HEK293T (cell line): ENCODE measurements at regions not wholly inside any gene's neighbourhood (a gene's known extent, or its start where the extent isn't known, plus 50 kb on each side); places are given as distances from the start of the nearest gene placed in this dataset.
"Not testable (repeated sequence)": the region's sequence is repeated elsewhere in the genome, so short reads cannot be mapped to it uniquely, and the experiment has no call there.

ENCODE experiments used
- CTCF ChIA-PET: fragments of 350-600 bp; formaldehyde crosslinking; extraction: SDS; loops from one replicate; lab custom pipeline; 2021; ENCODE audit warnings: antibody characterized with exemption, inconsistent platforms; lab: Yijun Ruan, JAX
- POLR2A ChIA-PET: fragments of 350-600 bp; formaldehyde crosslinking; extraction: SDS; loops from one replicate; lab custom pipeline; 2020; ENCODE audit warnings: antibody characterized with exemption, inconsistent platforms; lab: Yijun Ruan, JAX
- DNase-seq: peaks from one replicate; pipeline ENCODE4 v3.0.0; 2012; ENCODE audit warnings: mixed read lengths; ENCODE audit errors: extremely low spot score
- ARNT ChIP-seq: fragments of 450-650 bp; IDR thresholded peaks from 2 replicates; pipeline ENCODE4 v1.6.1; 2017; ENCODE audit warnings: mild to moderate bottlenecking
- BHLHE40 ChIP-seq: fragments of 450-650 bp; IDR thresholded peaks from 2 replicates; pipeline ENCODE4 v1.6.1; 2016; ENCODE audit warnings: mild to moderate bottlenecking, moderate library complexity, borderline replicate concordance
- CTBP1 ChIP-seq: fragments of 450-650 bp; IDR thresholded peaks from 2 replicates; pipeline ENCODE4 v1.6.1; 2016; ENCODE audit warnings: borderline replicate concordance
- ELF4 ChIP-seq: fragments of 450-650 bp; IDR thresholded peaks from 2 replicates; pipeline ENCODE4 v1.6.1; 2017; ENCODE audit warnings: antibody characterized with exemption
- FOXA1 ChIP-seq: fragments of 450-650 bp; IDR thresholded peaks from 2 replicates; pipeline ENCODE4 v1.6.1; 2016; ENCODE audit warnings: mild to moderate bottlenecking
- FOXK2 ChIP-seq: fragments of 450-650 bp; IDR thresholded peaks from 2 replicates; pipeline ENCODE4 v1.6.1; 2016; ENCODE audit warnings: mild to moderate bottlenecking
- FOXM1 ChIP-seq: fragments of 450-650 bp; IDR thresholded peaks from 2 replicates; pipeline ENCODE4 v1.6.1; 2017; ENCODE audit warnings: mild to moderate bottlenecking, borderline replicate concordance
- HDGF ChIP-seq: fragments of 450-650 bp; IDR thresholded peaks from 2 replicates; pipeline ENCODE4 v1.6.1; 2017; ENCODE audit warnings: antibody characterized with exemption, borderline replicate concordance
- L3MBTL2 ChIP-seq: fragments of 450-650 bp; conservative IDR thresholded peaks from 2 replicates; pipeline ENCODE4 v1.6.1; 2016; ENCODE audit warnings: mild to moderate bottlenecking
- LEF1 ChIP-seq: fragments of 450-650 bp; IDR thresholded peaks from 2 replicates; pipeline ENCODE4 v1.6.1; 2017; ENCODE audit warnings: mild to moderate bottlenecking, borderline replicate concordance
- NFRKB ChIP-seq: fragments of 450-650 bp; IDR thresholded peaks from 2 replicates; pipeline ENCODE4 v1.6.1; 2016; ENCODE audit warnings: mild to moderate bottlenecking, moderate library complexity
- SP1 ChIP-seq: fragments of 450-650 bp; IDR thresholded peaks from 2 replicates; pipeline ENCODE4 v1.6.1; 2017
- SUZ12 ChIP-seq: fragments of 450-650 bp; IDR thresholded peaks from 2 replicates; pipeline ENCODE4 v1.6.1; 2016; ENCODE audit warnings: mild to moderate bottlenecking
- TARDBP ChIP-seq: fragments of 450-650 bp; IDR thresholded peaks from 2 replicates; pipeline ENCODE4 v1.6.1; 2016
- ZNF384 ChIP-seq: fragments of 450-650 bp; IDR thresholded peaks from 2 replicates; pipeline ENCODE4 v1.6.1; 2016
- TF ChIP-seq, protein P1 (sequence below): fragments of 450-650 bp; IDR thresholded peaks from 2 replicates; pipeline ENCODE4 v1.6.1; 2016

DNA sequence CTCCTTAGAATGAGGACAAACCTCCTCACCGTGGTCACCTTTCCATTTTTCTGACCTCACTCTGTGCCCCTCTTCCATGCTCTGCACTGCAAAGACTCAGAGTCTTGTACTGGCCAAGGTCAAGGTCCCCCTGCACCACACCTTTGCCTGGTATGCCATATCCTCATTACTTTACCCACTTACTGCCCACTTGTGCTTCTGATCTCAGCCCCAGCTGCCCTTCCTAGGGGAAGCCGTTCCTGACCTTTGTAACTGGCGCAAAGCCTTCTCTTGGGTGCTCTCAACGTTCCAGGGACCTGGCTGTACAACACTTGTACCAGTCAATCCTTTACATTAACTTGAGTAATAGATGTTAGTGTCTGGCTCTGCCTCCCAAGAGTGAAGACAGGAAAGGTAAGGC lies 256.0 kb downstream of the SV2B start:
- DNase-seq, result no peak
- POLR2A ChIA-PET, result no interaction called here
- no peak for TF ChIP-seq NFRKB
- no peak for TF ChIP-seq SUZ12
- no peak for TF ChIP-seq FOXK2
- no peak for TF ChIP-seq FOXA1
- TF ChIP-seq FOXM1, result no peak
- TF ChIP-seq, protein P1, sequence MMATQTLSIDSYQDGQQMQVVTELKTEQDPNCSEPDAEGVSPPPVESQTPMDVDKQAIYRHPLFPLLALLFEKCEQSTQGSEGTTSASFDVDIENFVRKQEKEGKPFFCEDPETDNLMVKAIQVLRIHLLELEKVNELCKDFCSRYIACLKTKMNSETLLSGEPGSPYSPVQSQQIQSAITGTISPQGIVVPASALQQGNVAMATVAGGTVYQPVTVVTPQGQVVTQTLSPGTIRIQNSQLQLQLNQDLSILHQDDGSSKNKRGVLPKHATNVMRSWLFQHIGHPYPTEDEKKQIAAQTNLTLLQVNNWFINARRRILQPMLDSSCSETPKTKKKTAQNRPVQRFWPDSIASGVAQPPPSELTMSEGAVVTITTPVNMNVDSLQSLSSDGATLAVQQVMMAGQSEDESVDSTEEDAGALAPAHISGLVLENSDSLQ, result no peak
- TF ChIP-seq HDGF, result no peak
- TF ChIP-seq ELF4, result no peak
- no peak for TF ChIP-seq CTBP1
- TF ChIP-seq SP1, result no peak
- CTCF ChIA-PET, result no interaction called here

DNA sequence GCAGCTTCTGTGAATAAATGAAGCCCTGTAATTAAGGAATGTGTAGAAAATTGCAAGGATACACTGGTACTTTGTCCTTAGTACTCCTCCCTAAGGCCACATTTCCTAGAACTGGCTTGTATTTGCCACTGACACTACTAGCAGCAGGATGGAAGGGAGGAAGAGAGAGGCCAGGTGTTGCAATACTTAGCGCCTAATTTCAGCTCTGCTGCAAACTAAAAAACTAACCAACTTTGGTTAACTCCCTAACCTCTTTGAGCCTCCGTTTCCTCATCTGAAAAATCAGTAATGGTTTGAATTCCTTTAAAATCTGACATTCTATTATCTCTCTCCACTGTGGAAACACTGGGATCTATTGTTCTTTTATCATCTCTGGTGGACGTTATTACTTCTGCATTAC lies 257.0 kb downstream of the SV2B start:
- ChIA-PET POLR2A (no interaction called here), CTCF (no interaction called here)
- DNase-seq, result no peak
- no peak for TF ChIP-seq ZNF384
- no peak for TF ChIP-seq ELF4

DNA sequence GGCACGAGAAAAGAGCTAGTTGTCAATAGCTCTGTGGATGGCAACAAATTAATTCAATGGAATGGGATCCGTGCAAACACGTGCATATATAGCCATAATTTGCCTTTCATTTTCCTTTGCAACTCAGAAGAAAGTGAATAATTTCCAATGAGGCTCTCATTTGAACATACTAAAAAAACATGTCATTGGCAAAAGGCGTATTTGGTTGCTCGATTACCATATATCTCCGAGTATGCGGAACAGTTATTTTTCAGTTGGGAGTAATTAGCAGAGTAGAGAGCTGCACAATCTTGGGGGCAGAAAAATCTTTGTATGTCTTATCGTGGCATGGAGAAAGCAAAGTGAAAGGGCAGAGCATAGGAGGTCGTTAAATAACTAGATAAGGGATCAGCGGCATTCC lies 257.4 kb downstream of the SV2B start:
- CTCF ChIA-PET, result no interaction called here
- POLR2A ChIA-PET, result no interaction called here
- TF ChIP-seq SP1 (no peak), ZNF384 (no peak), TARDBP (no peak), SUZ12 (no peak), FOXM1 (no peak), HDGF (no peak), BHLHE40 (no peak), FOXK2 (no peak), LEF1 (no peak), CTBP1 (no peak), FOXA1 (no peak), ARNT (no peak), L3MBTL2 (no peak), ELF4 (no peak), NFRKB (no peak)
- TF ChIP-seq, protein P1, result no peak
- no peak for DNase-seq

DNA sequence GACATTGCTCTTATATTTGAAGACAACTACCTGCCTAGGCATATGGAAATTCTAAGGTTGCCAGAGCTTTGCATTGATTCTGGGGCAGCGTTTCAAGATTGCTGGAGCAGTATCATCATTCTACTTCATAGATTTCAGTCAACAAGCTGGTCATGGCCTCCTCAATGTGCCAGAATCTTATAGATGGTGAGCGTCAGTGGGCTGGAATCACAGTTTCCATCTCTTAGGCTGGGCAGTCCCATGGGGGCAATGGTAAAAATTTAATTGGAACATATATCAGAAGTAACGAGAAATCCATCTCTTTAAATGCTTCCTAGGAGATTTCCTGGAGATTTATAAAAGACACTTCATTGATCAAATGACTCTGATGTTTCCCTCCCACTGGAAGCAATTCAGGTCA lies 258.3 kb downstream of the SV2B start:
- ChIA-PET CTCF (interaction anchor here (0.7 kb wide), 1 partner anchor 86 kb away, joined by 7 read pairs; no protein-coding TSS in a partner anchor), POLR2A (no interaction called here)
- no peak for TF ChIP-seq BHLHE40
- TF ChIP-seq, protein P1, result no peak
- TF ChIP-seq CTBP1, result no peak
- TF ChIP-seq HDGF, result no peak
- TF ChIP-seq L3MBTL2, result no peak
- no peak for TF ChIP-seq LEF1
- no peak for TF ChIP-seq ELF4
- no peak for TF ChIP-seq FOXK2
- TF ChIP-seq SUZ12, result no peak
- no peak for TF ChIP-seq SP1
- no peak for TF ChIP-seq TARDBP
- no peak for TF ChIP-seq NFRKB
- no peak for TF ChIP-seq ZNF384
- no peak for TF ChIP-seq ARNT
- TF ChIP-seq FOXM1, result no peak
- no peak for TF ChIP-seq FOXA1
- no peak for DNase-seq

DNA sequence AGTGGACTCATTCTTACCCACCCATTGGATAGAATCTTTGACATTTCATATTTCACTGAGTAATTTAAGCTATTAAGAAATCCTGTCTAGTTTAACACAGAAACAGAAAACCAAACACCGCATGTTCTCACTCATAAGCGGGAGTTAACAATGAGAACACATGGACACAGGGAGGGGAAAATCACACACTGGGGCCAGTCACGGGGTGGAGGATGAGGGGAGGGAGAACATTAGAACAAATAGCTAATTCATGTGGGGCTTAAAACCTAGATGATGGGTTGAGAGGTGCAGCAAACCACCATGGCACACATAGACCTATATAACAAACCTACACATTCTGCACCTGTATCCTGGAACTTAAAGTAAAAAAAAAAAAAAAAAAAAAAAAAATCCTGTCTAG lies 261.6 kb downstream of the SV2B start:
- CTCF ChIA-PET, POLR2A ChIA-PET: not testable (repeated sequence)

DNA sequence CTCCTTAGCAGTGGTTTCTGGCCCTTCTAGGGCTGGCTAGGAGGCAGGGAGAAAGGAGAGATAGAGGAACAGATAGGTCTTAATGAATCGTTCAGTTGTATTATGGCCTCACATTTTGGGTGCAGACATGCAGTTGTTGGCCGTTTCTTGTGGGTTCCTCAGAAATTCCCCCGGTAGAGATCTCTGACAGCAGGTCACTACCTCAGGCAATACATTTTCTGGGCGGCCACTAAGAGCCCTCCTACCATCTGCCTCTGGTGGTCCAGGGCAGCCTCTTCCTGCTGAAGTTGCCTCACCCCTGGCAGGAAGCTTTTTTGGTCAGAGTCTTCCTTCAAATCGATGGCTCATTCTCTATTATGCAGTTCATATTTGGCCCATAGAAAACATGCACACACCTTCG lies 266.1 kb downstream of the SV2B start:
- no peak for DNase-seq
- TF ChIP-seq TARDBP, result no peak
- CTCF ChIA-PET, result no interaction called here
- POLR2A ChIA-PET, result no interaction called here

More for the DNA sequence above, 261.6 kb downstream of the SV2B start:
- not testable (repeated sequence) for DNase-seq

DNA sequence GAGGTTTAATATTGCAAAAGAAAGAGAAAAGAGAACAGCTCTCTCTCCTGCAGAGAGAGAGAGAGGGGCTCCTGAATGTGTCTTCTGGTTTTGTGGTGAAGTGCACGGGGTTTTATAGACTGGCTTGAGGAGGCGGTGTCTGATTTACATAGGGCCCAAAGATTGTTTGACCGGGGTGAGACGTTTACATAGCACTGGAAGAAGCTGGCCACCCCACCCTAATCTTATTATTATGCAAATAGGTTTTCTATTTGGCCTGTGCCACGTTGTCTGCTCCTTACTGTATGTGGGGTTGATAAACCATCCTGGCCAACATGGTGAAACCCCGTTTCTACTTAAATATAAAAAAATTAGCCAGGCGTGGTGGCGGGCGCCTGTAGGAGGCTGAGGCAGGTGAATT lies 268.6 kb downstream of the SV2B start:
- TF ChIP-seq L3MBTL2 (no peak), BHLHE40 (no peak), TARDBP (no peak), NFRKB (no peak), ZNF384 (no peak), HDGF (no peak), CTBP1 (no peak), FOXK2 (no peak), SUZ12 (no peak), ARNT (no peak)
- TF ChIP-seq, protein P1, result no peak
- ChIA-PET CTCF (no interaction called here), POLR2A (no interaction called here)
- no peak for DNase-seq
